RWPE2 (cell line): ENCODE measurements at regions not wholly inside any gene's neighbourhood (a gene's known extent, or its start where the extent isn't known, plus 50 kb on each side); places are given as distances from the start of the nearest gene placed in this dataset.

Experiments
- ATAC-seq: fragments of 200-7000 bp; cut with Tn5 transposase; 3 replicates; pipeline ENCODE4 v1.9.1; 2021; ENCODE audit warnings: low read depth
- DNase-seq: peaks from one replicate; pipeline ENCODE4 v3.0.0-alpha.2; 2020; ENCODE audit warnings: low spot score
- H3K27ac ChIP-seq: fragments of 450-650 bp; 2 replicates; pipeline ENCODE4 v1.5.1; 2017; ENCODE audit warnings: mild to moderate bottlenecking; ENCODE audit not compliant: poor library complexity, severe bottlenecking
- H3K27me3 ChIP-seq: fragments of 250-450 bp; sonication (Bioruptor Pico); 2 replicates; pipeline ENCODE4 v1.5.1; 2021; ENCODE audit warnings: mild to moderate bottlenecking, moderate library complexity; ENCODE audit not compliant: insufficient read depth, poor library complexity, severe bottlenecking
- H3K36me3 ChIP-seq: fragments of 250-450 bp; sonication (Bioruptor Pico); 2 replicates; pipeline ENCODE4 v1.5.1; 2020; ENCODE audit warnings: low read depth, mild to moderate bottlenecking, moderate library complexity
- H3K4me1 ChIP-seq: fragments of 250-450 bp; sonication (Bioruptor Pico); 2 replicates; pipeline ENCODE4 v1.5.1; 2021; ENCODE audit warnings: mild to moderate bottlenecking, moderate library complexity; ENCODE audit not compliant: insufficient read depth, poor library complexity, severe bottlenecking
- H3K4me3 ChIP-seq: fragments of 250-450 bp; sonication (Bioruptor Pico); 2 replicates; pipeline ENCODE4 v1.5.1; 2021; ENCODE audit warnings: mild to moderate bottlenecking, moderate library complexity; ENCODE audit not compliant: severe bottlenecking
- H3K9me3 ChIP-seq: fragments of 250-450 bp; sonication (Bioruptor Pico); 2 replicates; pipeline ENCODE4 v1.5.1; 2021; ENCODE audit warnings: mild to moderate bottlenecking, moderate library complexity; ENCODE audit not compliant: severe bottlenecking
- CTCF ChIP-seq: fragments of 450-650 bp; IDR thresholded peaks from one replicate; pipeline ENCODE4 v1.5.1; 2017; ENCODE audit warnings: mild to moderate bottlenecking, moderate library complexity; ENCODE audit not compliant: poor library complexity, severe bottlenecking

- Histone ChIP-seq H3K36me3 (no peaks in the 10 kb centered on the region), H3K27ac (no peak overlapping the region), H3K4me1 (peaks cover 3% of the 10 kb centered on the region), H3K4me3 (no peak overlapping the region), H3K9me3 (no peaks in the 10 kb centered on the region), H3K27me3 (no peaks in the 10 kb centered on the region)
- no peak for TF ChIP-seq CTCF
- DNase-seq, result no peak
- peak; percentile 85 for ATAC-seq
Observed at GRCh38 chr6:112665815-112666214, 318.7 kb downstream of the RFPL4B start.

DNA sequence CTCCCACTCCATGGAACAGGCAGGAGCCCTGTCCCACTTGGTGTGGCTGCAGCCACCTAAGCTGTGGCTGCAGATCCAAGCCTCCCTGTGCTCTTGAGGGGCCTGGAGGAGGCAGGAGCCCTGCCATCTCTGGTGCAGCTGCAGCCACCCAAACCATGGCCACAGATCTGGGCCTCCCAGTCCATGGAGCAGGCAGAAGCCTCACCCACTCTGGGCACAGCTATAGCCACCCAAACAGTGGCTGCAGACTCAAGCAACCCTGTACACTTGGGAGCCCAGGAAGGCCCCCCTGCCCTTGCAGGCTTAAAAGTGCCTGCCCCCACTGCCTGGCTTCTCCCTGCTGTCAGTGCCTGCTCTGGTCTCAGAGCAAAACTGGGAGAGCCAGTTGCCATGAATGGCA, 320.3 kb downstream of the RFPL4B start:
- DNase-seq (no peak), ATAC-seq (no peak)
- no peak for TF ChIP-seq CTCF
- H3K27me3 ChIP-seq, result no peaks in the 10 kb centered on the region
- H3K4me1 ChIP-seq, result peaks cover 3% of the 10 kb centered on the region
- no peak overlapping the region for H3K4me3 ChIP-seq
- no peaks in the 10 kb centered on the region for H3K36me3 ChIP-seq
- no peaks in the 10 kb centered on the region for H3K9me3 ChIP-seq
- no peak overlapping the region for H3K27ac ChIP-seq

- peaks cover 39% of the 10 kb centered on the region for H3K4me1 ChIP-seq
- H3K27me3 ChIP-seq, result no peaks in the 10 kb centered on the region
- DNase-seq (no peak), ATAC-seq (no peak)
- TF ChIP-seq CTCF, result no peak
- no peaks in the 10 kb centered on the region for H3K36me3 ChIP-seq
- H3K27ac ChIP-seq, result no peak overlapping the region
- H3K9me3 ChIP-seq, result no peaks in the 10 kb centered on the region
- no peak overlapping the region for H3K4me3 ChIP-seq
Observed at GRCh38 chr6:112680091-112680490, 333.0 kb downstream of the RFPL4B start.

- Histone ChIP-seq H3K36me3 (no peaks in the 10 kb centered on the region), H3K27me3 (no peaks in the 10 kb centered on the region), H3K4me3 (no peak overlapping the region), H3K27ac (no peak overlapping the region), H3K4me1 (peaks cover 39% of the 10 kb centered on the region), H3K9me3 (no peaks in the 10 kb centered on the region)
- ATAC-seq, result peak; percentile 33; the same call in 1 of the 3 replicates
- no peak for DNase-seq
- no peak for TF ChIP-seq CTCF
Observed at GRCh38 chr6:112682071-112682470, 334.9 kb downstream of the RFPL4B start.

GRCh38 chr6:112683106-112683505, 336.0 kb downstream of the RFPL4B start:
- no peaks in the 10 kb centered on the region for H3K9me3 ChIP-seq
- H3K27ac ChIP-seq, result peak overlapping the region; percentile 20
- H3K36me3 ChIP-seq, result no peaks in the 10 kb centered on the region
- TF ChIP-seq CTCF, result no peak
- peaks cover 39% of the 10 kb centered on the region for H3K4me1 ChIP-seq
- ATAC-seq (peak; percentile 87), DNase-seq (no peak)
- no peaks in the 10 kb centered on the region for H3K27me3 ChIP-seq
- H3K4me3 ChIP-seq, result no peak overlapping the region
